A549 (cell line): ENCODE measurements at regions not wholly inside any gene's neighbourhood (a gene's known extent, or its start where the extent isn't known, plus 50 kb on each side); places are given as distances from the start of the nearest gene placed in this dataset.

Experiments
- ATAC-seq, 2 experiments: fragments of 200-7000 bp in 1 of 2; fragments of >200 bp in 1 of 2; cut with Nextera tagmentation in 1 of 2; cut with Tn5 transposase in 1 of 2; 3 replicates each; pipeline versions ENCODE4 v1.8.0 to v1.9.1; 2018 to 2020; ENCODE audit warnings: mild to moderate bottlenecking in 1 of 2, moderate library complexity in 1 of 2
- CTCF ChIA-PET: fragments of 300-600 bp; sonication (Branson Sonifier 250); formaldehyde crosslinking; extraction: SDS; loops from one replicate; lab custom pipeline; 2021; ENCODE audit warnings: antibody characterized with exemption, inconsistent platforms; lab: Yijun Ruan, JAX
- POLR2A ChIA-PET: fragments of 350-600 bp; formaldehyde crosslinking; extraction: SDS; loops from one replicate; lab custom pipeline; 2021; ENCODE audit warnings: antibody characterized with exemption, inconsistent platforms; lab: Yijun Ruan, JAX
- DNase-seq, 2 experiments: peaks; one replicate each; pipeline versions ENCODE4 v3.0.0 to v3.0.0-alpha.2; 2011 to 2016; ENCODE audit warnings: low read depth in 1 of 2, low spot score in 1 of 2
- FAIRE-seq: peaks from 2 replicates; lab custom pipeline; 2011; peaks lifted over from hg19 to GRCh38; lab: Jason Lieb, UNC
- H3K27ac ChIP-seq, 2 experiments: fragments of >200 bp; sonication (Bioruptor Twin); formaldehyde crosslinking; 3 replicates each; pipeline ENCODE4 v1.5.1; 2016 to 2017
- H3K4me1 ChIP-seq: fragments of >200 bp; sonication (Bioruptor Twin); formaldehyde crosslinking; 3 replicates; pipeline ENCODE4 v1.6.1; 2016
- H3K4me2 ChIP-seq: fragments of >200 bp; sonication (Bioruptor Twin); formaldehyde crosslinking; 3 replicates; pipeline ENCODE4 v1.6.1; 2016
- H3K4me3 ChIP-seq: fragments of >200 bp; sonication (Bioruptor Twin); formaldehyde crosslinking; 3 replicates; pipeline ENCODE4 v1.5.1; 2016
- H3K9me3 ChIP-seq: fragments of >200 bp; sonication (Bioruptor Twin); formaldehyde crosslinking; 3 replicates; pipeline ENCODE4 v1.6.1; 2016
- BHLHE40 ChIP-seq: IDR thresholded peaks from 2 replicates; pipeline ENCODE4 v1.6.1; 2012; ENCODE audit warnings: low read depth, low read length, inconsistent platforms
- CBX8 ChIP-seq: fragments of 200-600 bp; sonication (generic); IDR thresholded peaks from 2 replicates; pipeline ENCODE4 v1.6.1; 2016
- CEBPB ChIP-seq, 2 experiments: fragments of >200 bp in 1 of 2; sonication (Bioruptor Twin) in 1 of 2; formaldehyde crosslinking in 1 of 2; IDR thresholded peaks; 2 replicates each; pipeline ENCODE4 v1.6.1; 2012 to 2016
- CHD2 ChIP-seq: fragments of 150-350 bp; IDR thresholded peaks from 2 replicates; pipeline ENCODE4 v1.6.1; 2014; ENCODE audit warnings: low read length; ENCODE audit not compliant: partially characterized antibody
- EHF ChIP-seq: fragments of 250-450 bp; sonication (Bioruptor Pico); IDR thresholded peaks from 2 replicates; pipeline ENCODE4 v1.5.0; 2020; ENCODE audit warnings: mild to moderate bottlenecking
- FOSB ChIP-seq: fragments of 250-450 bp; sonication (Bioruptor Pico); IDR thresholded peaks from 2 replicates; pipeline ENCODE4 v1.5.0; 2020; ENCODE audit warnings: mild to moderate bottlenecking, moderate library complexity
- FOSL2 ChIP-seq, 2 experiments: fragments of 450-650 bp in 1 of 2; fragments of >200 bp in 1 of 2; sonication (Bioruptor Twin) in 1 of 2; formaldehyde crosslinking; IDR thresholded peaks; 2 replicates each; pipeline versions ENCODE4 v1.5.0 to v1.6.1; 2016 to 2020; ENCODE audit warnings: mild to moderate bottlenecking in 1 of 2, moderate library complexity in 1 of 2
- GATA3 ChIP-seq: IDR thresholded peaks from 2 replicates; pipeline ENCODE4 v1.6.1; 2012; ENCODE audit warnings: borderline replicate concordance
- HDAC2 ChIP-seq: fragments of 200-600 bp; sonication (generic); IDR thresholded peaks from 2 replicates; pipeline ENCODE4 v1.6.1; 2016
- HOXB5 ChIP-seq: fragments of 250-450 bp; sonication (Bioruptor Pico); IDR thresholded peaks from 2 replicates; pipeline ENCODE4 v1.5.0; 2020; ENCODE audit warnings: mild to moderate bottlenecking, moderate library complexity
- MYC ChIP-seq: IDR thresholded peaks from 2 replicates; pipeline ENCODE4 v1.6.1; 2012; ENCODE audit warnings: mild to moderate bottlenecking, inconsistent platforms, low read length, improper control_type of control experiment, borderline replicate concordance
- NFE2L2 ChIP-seq: fragments of 150-350 bp; conservative IDR thresholded peaks from 2 replicates; pipeline ENCODE4 v1.6.1; 2014; ENCODE audit warnings: low read length
- PHF8 ChIP-seq: fragments of 200-600 bp; sonication (generic); IDR thresholded peaks from 2 replicates; pipeline ENCODE4 v1.6.1; 2016; ENCODE audit warnings: low read depth, mild to moderate bottlenecking, antibody characterized with exemption, moderate library complexity, borderline replicate concordance
- RAD21 ChIP-seq, 2 experiments: fragments of >200 bp in 1 of 2; sonication (Bioruptor Twin) in 1 of 2; formaldehyde crosslinking in 1 of 2; IDR thresholded peaks in 1 of 2; conservative IDR thresholded peaks in 1 of 2; 2 replicates in 1 of 2; 3 replicates in 1 of 2; pipeline ENCODE4 v1.6.1; 2012 to 2018; ENCODE audit warnings: inconsistent platforms in 1 of 2
- SMC3 ChIP-seq: fragments of >200 bp; sonication (Bioruptor Twin); formaldehyde crosslinking; IDR thresholded peaks from 3 replicates; pipeline ENCODE4 v1.6.1; 2018; ENCODE audit warnings: inconsistent platforms
- TFCP2L1 ChIP-seq: fragments of 250-450 bp; sonication (Bioruptor Pico); IDR thresholded peaks from 2 replicates; pipeline ENCODE4 v1.5.0; 2021; ENCODE audit warnings: mild to moderate bottlenecking
- ZFP36 ChIP-seq: fragments of 450-650 bp; IDR thresholded peaks from 2 replicates; pipeline ENCODE4 v1.6.1; 2014; ENCODE audit warnings: borderline replicate concordance; ENCODE audit not compliant: partially characterized antibody
- ZSCAN20 ChIP-seq: fragments of 250-450 bp; sonication (Bioruptor Pico); IDR thresholded peaks from 2 replicates; pipeline ENCODE4 v1.8.0; 2022; ENCODE audit warnings: mild to moderate bottlenecking, moderate library complexity
- WGBS: methylation state at CpG from one replicate; pipeline ENCODE4 v1.1.6; 2017; ENCODE audit errors: missing lambda C conversion rate; 5-methylcytosine and 5-hydroxymethylcytosine counted together
- TF ChIP-seq, protein P1 (sequence below): IDR thresholded peaks from 2 replicates; pipeline ENCODE4 v1.6.1; 2012
- TF ChIP-seq, protein P2 (sequence below): fragments of 150-350 bp; IDR thresholded peaks from 2 replicates; pipeline ENCODE4 v1.6.1; 2014; ENCODE audit warnings: low read depth, mild to moderate bottlenecking, low read length
- TF ChIP-seq, protein P3 (sequence below): fragments of >200 bp; sonication (Bioruptor Twin); formaldehyde crosslinking; IDR thresholded peaks from 3 replicates; pipeline ENCODE4 v1.6.1; 2016
- TF ChIP-seq, protein P4 (sequence below): fragments of 250-450 bp; sonication (Bioruptor Pico); IDR thresholded peaks from 2 replicates; pipeline ENCODE4 v1.5.0; 2020; ENCODE audit warnings: low read depth, mild to moderate bottlenecking, moderate library complexity
- TF ChIP-seq, protein P5 (sequence below): fragments of 450-650 bp; IDR thresholded peaks from 2 replicates; pipeline ENCODE4 v1.6.1; 2014; ENCODE audit warnings: antibody characterized with exemption
- TF ChIP-seq, protein P6 (sequence below): fragments of 200-600 bp; sonication (generic); IDR thresholded peaks from 2 replicates; pipeline ENCODE4 v1.6.1; 2016; ENCODE audit warnings: antibody characterized with exemption, mild to moderate bottlenecking, moderate library complexity
- TF ChIP-seq, protein P7 (sequence below): IDR thresholded peaks from 2 replicates; pipeline ENCODE4 v1.6.1; 2012; ENCODE audit warnings: low read depth, borderline replicate concordance

DNA sequence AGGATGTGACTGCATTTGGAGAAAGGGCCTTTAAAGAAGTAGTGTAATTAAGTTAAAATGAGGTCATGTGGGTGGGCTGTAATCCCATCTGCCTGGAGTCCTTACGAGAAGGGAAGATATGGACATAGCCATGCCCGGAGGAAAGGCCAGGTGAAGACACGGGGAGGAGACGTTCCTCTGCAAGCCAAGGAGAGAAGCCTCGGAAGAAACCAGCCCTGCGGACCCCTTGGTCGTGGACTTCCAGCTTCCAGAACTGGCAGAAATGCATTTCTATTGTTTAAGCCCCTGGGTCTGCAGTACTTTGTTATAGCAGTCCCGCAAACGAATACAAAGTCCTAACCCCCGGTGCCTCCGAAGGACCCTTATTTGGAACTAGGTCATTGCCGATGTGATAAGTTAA, 87.6 kb upstream of the TAF1B start:
- CTCF ChIA-PET, result interaction anchor here (0.5 to 19.4 kb wide), 5 partner anchors 15 to 261 kb away, joined by 3 to 234 read pairs (median 4); no protein-coding TSS in a partner anchor
- 93% methylated on average over 12 of the region's 12 CpGs for WGBS
- DNase-seq (no peak), FAIRE-seq (no peak)
- TF ChIP-seq BHLHE40, result no peak
- no peak for TF ChIP-seq RAD21 (conservative IDR thresholded peaks at IDR 0.05 in 1 of 2, IDR thresholded peaks at IDR 0.05 in 1 of 2)
- TF ChIP-seq FOSL2 (IDR thresholded peaks at IDR 0.05), result no peak
- TF ChIP-seq FOSL2 (CRISPR knock-in tag; IDR thresholded peaks at IDR 0.05), result no peak
- TF ChIP-seq NFE2L2, result no peak
- no peak for TF ChIP-seq HOXB5 (CRISPR knock-in tag)
- TF ChIP-seq, protein P1, sequence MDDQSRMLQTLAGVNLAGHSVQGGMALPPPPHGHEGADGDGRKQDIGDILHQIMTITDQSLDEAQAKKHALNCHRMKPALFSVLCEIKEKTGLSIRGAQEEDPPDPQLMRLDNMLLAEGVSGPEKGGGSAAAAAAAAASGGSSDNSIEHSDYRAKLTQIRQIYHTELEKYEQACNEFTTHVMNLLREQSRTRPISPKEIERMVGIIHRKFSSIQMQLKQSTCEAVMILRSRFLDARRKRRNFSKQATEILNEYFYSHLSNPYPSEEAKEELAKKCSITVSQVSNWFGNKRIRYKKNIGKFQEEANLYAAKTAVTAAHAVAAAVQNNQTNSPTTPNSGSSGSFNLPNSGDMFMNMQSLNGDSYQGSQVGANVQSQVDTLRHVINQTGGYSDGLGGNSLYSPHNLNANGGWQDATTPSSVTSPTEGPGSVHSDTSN, result no peak
- TF ChIP-seq, protein P2, sequence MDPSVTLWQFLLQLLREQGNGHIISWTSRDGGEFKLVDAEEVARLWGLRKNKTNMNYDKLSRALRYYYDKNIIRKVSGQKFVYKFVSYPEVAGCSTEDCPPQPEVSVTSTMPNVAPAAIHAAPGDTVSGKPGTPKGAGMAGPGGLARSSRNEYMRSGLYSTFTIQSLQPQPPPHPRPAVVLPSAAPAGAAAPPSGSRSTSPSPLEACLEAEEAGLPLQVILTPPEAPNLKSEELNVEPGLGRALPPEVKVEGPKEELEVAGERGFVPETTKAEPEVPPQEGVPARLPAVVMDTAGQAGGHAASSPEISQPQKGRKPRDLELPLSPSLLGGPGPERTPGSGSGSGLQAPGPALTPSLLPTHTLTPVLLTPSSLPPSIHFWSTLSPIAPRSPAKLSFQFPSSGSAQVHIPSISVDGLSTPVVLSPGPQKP, result no peak
- TF ChIP-seq PHF8, result no peak
- no peak for TF ChIP-seq ZSCAN20 (CRISPR knock-in tag)
- TF ChIP-seq CHD2, result no peak
- TF ChIP-seq, all 56 proteins: peak for 0
- Histone ChIP-seq H3K4me3 (no peak overlapping the region), H3K9me3 (no peaks in the 10 kb centered on the region), H3K4me2 (no peak overlapping the region), H3K27ac (no peak overlapping the region; a peak in 1 of 6 replicates), H3K4me1 (peaks cover 41% of the 10 kb centered on the region)
- no peak for ATAC-seq
- POLR2A ChIA-PET, result interaction anchor here (1.0 kb wide), 1 partner anchor 125 kb away, joined by 3 read pairs; the partner anchor contains the start of gene YWHAQ

DNA sequence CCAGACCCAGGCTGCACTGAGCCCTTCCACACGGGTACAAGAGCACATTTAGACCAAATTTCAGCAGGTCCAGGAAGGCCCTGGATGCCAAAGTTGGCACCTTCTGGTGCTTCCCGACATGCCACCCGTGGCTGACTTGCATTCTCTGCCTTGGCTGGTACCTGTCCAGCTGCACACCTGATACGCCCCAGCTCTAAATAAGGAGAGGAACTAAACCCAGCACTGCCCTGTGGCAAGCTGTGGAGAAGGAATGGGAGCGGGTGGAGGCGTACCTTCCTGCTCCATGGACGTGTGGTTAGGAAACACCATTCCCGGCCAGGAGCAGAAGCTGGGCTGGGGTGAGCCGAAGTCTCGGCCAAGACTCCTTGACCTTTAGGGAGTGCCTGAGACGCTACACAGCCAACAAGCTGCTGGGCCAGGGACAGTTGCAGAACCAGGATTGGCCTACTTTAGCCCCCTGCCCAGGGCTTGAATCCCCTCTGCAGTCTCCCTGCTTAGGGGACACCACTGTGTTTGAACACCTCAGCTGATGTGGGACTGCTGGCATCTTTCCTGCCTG, 86.5 kb upstream of the TAF1B start:
- ChIA-PET CTCF (interaction anchor here (0.9 to 19.4 kb wide), 5 partner anchors 9 to 125 kb away, joined by 3 to 234 read pairs (median 7); partner anchors contain the start of gene YWHAQ), POLR2A (no interaction called here)
- Histone ChIP-seq H3K4me3 (no peak overlapping the region), H3K4me2 (no peak overlapping the region), H3K4me1 (peaks cover 34% of the 10 kb centered on the region), H3K27ac (peak overlapping the region in 1 of 2 experiments; percentile 22; a peak in 1 of 6 replicates), H3K9me3 (no peaks in the 10 kb centered on the region)
- FAIRE-seq (no peak), DNase-seq (no peak), ATAC-seq (no peak)
- 79% methylated on average over 11 of the region's 11 CpGs for WGBS
- TF ChIP-seq TFCP2L1 (CRISPR knock-in tag), result no peak
- TF ChIP-seq, protein P3, sequence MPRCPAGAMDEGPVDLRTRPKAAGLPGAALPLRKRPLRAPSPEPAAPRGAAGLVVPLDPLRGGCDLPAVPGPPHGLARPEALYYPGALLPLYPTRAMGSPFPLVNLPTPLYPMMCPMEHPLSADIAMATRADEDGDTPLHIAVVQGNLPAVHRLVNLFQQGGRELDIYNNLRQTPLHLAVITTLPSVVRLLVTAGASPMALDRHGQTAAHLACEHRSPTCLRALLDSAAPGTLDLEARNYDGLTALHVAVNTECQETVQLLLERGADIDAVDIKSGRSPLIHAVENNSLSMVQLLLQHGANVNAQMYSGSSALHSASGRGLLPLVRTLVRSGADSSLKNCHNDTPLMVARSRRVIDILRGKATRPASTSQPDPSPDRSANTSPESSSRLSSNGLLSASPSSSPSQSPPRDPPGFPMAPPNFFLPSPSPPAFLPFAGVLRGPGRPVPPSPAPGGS, result no peak
- TF ChIP-seq ZFP36, result no peak
- no peak for TF ChIP-seq RAD21 (conservative IDR thresholded peaks at IDR 0.05 in 1 of 2, IDR thresholded peaks at IDR 0.05 in 1 of 2)
- TF ChIP-seq, protein P1, result no peak
- no peak for TF ChIP-seq GATA3
- no peak for TF ChIP-seq CBX8
- TF ChIP-seq, protein P4, sequence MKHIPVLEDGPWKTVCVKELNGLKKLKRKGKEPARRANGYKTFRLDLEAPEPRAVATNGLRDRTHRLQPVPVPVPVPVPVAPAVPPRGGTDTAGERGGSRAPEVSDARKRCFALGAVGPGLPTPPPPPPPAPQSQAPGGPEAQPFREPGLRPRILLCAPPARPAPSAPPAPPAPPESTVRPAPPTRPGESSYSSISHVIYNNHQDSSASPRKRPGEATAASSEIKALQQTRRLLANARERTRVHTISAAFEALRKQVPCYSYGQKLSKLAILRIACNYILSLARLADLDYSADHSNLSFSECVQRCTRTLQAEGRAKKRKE (CRISPR knock-in tag), result no peak
- no peak for TF ChIP-seq CEBPB (IDR thresholded peaks at IDR 0.05)
- TF ChIP-seq SMC3, result no peak
- TF ChIP-seq, protein P5, sequence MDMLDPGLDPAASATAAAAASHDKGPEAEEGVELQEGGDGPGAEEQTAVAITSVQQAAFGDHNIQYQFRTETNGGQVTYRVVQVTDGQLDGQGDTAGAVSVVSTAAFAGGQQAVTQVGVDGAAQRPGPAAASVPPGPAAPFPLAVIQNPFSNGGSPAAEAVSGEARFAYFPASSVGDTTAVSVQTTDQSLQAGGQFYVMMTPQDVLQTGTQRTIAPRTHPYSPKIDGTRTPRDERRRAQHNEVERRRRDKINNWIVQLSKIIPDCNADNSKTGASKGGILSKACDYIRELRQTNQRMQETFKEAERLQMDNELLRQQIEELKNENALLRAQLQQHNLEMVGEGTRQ, result no peak
- no peak for TF ChIP-seq FOSB (CRISPR knock-in tag)
- TF ChIP-seq, protein P6, sequence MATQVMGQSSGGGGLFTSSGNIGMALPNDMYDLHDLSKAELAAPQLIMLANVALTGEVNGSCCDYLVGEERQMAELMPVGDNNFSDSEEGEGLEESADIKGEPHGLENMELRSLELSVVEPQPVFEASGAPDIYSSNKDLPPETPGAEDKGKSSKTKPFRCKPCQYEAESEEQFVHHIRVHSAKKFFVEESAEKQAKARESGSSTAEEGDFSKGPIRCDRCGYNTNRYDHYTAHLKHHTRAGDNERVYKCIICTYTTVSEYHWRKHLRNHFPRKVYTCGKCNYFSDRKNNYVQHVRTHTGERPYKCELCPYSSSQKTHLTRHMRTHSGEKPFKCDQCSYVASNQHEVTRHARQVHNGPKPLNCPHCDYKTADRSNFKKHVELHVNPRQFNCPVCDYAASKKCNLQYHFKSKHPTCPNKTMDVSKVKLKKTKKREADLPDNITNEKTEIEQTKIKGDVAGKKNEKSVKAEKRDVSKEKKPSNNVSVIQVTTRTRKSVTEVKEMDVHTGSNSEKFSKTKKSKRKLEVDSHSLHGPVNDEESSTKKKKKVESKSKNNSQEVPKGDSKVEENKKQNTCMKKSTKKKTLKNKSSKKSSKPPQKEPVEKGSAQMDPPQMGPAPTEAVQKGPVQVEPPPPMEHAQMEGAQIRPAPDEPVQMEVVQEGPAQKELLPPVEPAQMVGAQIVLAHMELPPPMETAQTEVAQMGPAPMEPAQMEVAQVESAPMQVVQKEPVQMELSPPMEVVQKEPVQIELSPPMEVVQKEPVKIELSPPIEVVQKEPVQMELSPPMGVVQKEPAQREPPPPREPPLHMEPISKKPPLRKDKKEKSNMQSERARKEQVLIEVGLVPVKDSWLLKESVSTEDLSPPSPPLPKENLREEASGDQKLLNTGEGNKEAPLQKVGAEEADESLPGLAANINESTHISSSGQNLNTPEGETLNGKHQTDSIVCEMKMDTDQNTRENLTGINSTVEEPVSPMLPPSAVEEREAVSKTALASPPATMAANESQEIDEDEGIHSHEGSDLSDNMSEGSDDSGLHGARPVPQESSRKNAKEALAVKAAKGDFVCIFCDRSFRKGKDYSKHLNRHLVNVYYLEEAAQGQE, result no peak
- TF ChIP-seq, protein P7, sequence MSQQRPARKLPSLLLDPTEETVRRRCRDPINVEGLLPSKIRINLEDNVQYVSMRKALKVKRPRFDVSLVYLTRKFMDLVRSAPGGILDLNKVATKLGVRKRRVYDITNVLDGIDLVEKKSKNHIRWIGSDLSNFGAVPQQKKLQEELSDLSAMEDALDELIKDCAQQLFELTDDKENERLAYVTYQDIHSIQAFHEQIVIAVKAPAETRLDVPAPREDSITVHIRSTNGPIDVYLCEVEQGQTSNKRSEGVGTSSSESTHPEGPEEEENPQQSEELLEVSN, result no peak
- no peak for TF ChIP-seq HOXB5 (CRISPR knock-in tag)
- TF ChIP-seq EHF (CRISPR knock-in tag), result no peak
- no peak for TF ChIP-seq HDAC2
- no peak for TF ChIP-seq MYC
